Right atrium auricular region (tissue), 2 donors: ENCODE measurements at regions not wholly inside any gene's neighbourhood (a gene's known extent, or its start where the extent isn't known, plus 50 kb on each side); places are given as distances from the start of the nearest gene placed in this dataset.
"Not testable (repeated sequence)": the region's sequence is repeated elsewhere in the genome, so short reads cannot be mapped to it uniquely, and the experiment has no call there.

Experiments
- DNase-seq: peaks from one replicate; pipeline ENCODE4 v3.0.0-alpha.2; 2019; ENCODE audit warnings: low spot score
- H3K27ac ChIP-seq, 2 donors: fragments of 200-600 bp; sonication (generic); 1 replicate in 1 of 2; 2 replicates in 1 of 2; pipeline ENCODE4 v1.5.1; 2016 to 2019
- H3K27me3 ChIP-seq, 2 donors: fragments of 200-600 bp; sonication (generic); one replicate each; pipeline versions ENCODE4 v1.5.1 to v1.6.0; 2017 to 2019
- H3K36me3 ChIP-seq: fragments of 200-600 bp; sonication (generic); one replicate; pipeline ENCODE4 v1.5.1; 2016
- H3K4me1 ChIP-seq, 2 donors: fragments of 200-600 bp; sonication (generic); one replicate each; pipeline versions ENCODE4 v1.5.1 to v1.6.0; 2017 to 2019
- H3K4me3 ChIP-seq, 2 donors: fragments of 200-600 bp; sonication (generic); 1 replicate in 1 of 2; 2 replicates in 1 of 2; pipeline ENCODE4 v1.5.1; 2017 to 2019; ENCODE audit warnings: mild to moderate bottlenecking in 1 of 2, moderate library complexity in 1 of 2
- H3K9me3 ChIP-seq, 2 donors: fragments of 200-600 bp; sonication (generic); one replicate each; pipeline ENCODE4 v1.5.1; 2019
- CTCF ChIP-seq, 2 donors: fragments of 200-600 bp; sonication (generic); IDR thresholded peaks; one replicate each; pipeline ENCODE4 v1.5.1; 2019; ENCODE audit warnings: antibody characterized with exemption in 2 of 2

GRCh38 chr9:61628951-61629350 lies 439.1 kb downstream of the SPATA31A7 start:
- not testable (repeated sequence) for H3K4me1 ChIP-seq, H3K36me3 ChIP-seq, H3K4me3 ChIP-seq

GRCh38 chr9:61634192-61634591 lies 444.4 kb downstream of the SPATA31A7 start:
- H3K4me1 ChIP-seq, result no peaks in the 10 kb centered on the region
- no peak overlapping the region for H3K4me3 ChIP-seq
- H3K27ac ChIP-seq, result no peak overlapping the region
- no peak for TF ChIP-seq CTCF (IDR thresholded peaks at IDR 0.05)
- H3K36me3 ChIP-seq, result no peaks in the 10 kb centered on the region
- H3K27me3 ChIP-seq, result no peaks in the 10 kb centered on the region
- DNase-seq, result no peak
- no peaks in the 10 kb centered on the region for H3K9me3 ChIP-seq

More at GRCh38 chr9:61628951-61629350, 439.1 kb downstream of the SPATA31A7 start:
- not testable (repeated sequence) for H3K9me3 ChIP-seq, H3K27ac ChIP-seq, DNase-seq, H3K27me3 ChIP-seq

DNA sequence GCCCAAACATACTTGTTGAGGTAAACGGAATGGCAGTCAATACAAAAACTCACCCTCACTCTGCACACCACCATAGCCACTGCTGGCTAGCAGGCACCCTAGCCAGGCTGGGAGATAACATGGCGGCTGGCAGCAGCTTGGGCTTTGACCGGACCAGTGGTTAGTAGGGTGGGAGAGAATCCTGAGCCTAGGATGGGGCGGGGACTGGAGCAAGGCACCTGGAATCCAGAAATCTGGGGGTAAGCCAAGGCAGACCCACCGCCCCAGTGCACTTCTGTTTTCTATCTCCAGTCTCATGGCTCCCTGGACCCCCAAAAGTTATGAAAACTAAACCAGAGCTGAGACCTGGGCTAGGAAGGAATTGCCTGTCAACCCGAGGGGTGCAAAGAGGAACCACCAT lies 474.4 kb downstream of the SPATA31A7 start:
- H3K27me3 ChIP-seq, H3K9me3 ChIP-seq, H3K4me1 ChIP-seq, H3K36me3 ChIP-seq, H3K4me3 ChIP-seq, H3K27ac ChIP-seq: not testable (repeated sequence)
- DNase-seq, result peak; percentile 11

- peak; percentile 42 for DNase-seq
- H3K9me3 ChIP-seq, result no peaks in the 10 kb centered on the region
- no peaks in the 10 kb centered on the region for H3K36me3 ChIP-seq
- H3K4me1 ChIP-seq, result no peaks in the 10 kb centered on the region
- no peak overlapping the region for H3K27ac ChIP-seq
- no peak for TF ChIP-seq CTCF (IDR thresholded peaks at IDR 0.05)
- no peaks in the 10 kb centered on the region for H3K27me3 ChIP-seq
- H3K4me3 ChIP-seq, result no peak overlapping the region
These were observed 475.5 kb downstream of the SPATA31A7 start for GRCh38 chr9:61665330-61665751.

- H3K4me3 ChIP-seq, result no peak overlapping the region
- no peaks in the 10 kb centered on the region for H3K4me1 ChIP-seq
- H3K36me3 ChIP-seq, result no peaks in the 10 kb centered on the region
- peak; percentile 28 for DNase-seq
- no peak overlapping the region for H3K27ac ChIP-seq
- H3K27me3 ChIP-seq, result no peaks in the 10 kb centered on the region
- H3K9me3 ChIP-seq, result no peaks in the 10 kb centered on the region
- no peak for TF ChIP-seq CTCF (IDR thresholded peaks at IDR 0.05)
These were observed 476.0 kb downstream of the SPATA31A7 start for GRCh38 chr9:61665829-61666228.

- no peak for TF ChIP-seq CTCF (IDR thresholded peaks at IDR 0.05)
- Histone ChIP-seq H3K4me1 (no peaks in the 10 kb centered on the region), H3K36me3 (no peaks in the 10 kb centered on the region), H3K9me3 (no peaks in the 10 kb centered on the region), H3K4me3 (no peak overlapping the region), H3K27ac (no peak overlapping the region), H3K27me3 (no peaks in the 10 kb centered on the region)
- DNase-seq, result no peak
These were observed 476.5 kb downstream of the SPATA31A7 start for GRCh38 chr9:61666310-61666709.

DNA sequence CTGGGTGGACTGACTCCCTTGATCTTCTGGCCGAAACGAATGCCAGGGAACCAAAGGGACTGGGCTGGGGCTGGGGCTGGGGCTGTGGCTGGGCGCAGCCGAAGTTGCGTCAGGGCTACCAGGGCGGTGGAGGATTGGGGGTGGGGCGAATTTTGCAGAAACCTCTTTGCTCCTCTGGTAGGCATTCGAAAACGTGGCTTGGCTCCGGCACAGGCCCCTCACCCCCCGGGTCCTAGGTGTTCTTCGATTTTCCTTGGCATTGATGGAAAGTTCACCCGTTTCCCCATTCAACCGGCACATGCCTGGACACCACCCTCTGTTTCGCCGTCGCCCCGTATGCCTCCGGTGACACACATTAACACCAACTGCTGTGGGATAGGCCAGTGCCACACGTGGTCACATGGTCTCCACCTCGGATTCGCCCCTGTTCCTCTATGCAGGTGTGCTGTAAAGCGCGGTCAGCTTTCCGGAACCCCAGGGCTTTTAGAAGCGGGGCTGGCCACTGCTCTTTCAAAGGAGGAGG lies 477.1 kb downstream of the SPATA31A7 start:
- H3K9me3 ChIP-seq, result no peaks in the 10 kb centered on the region
- TF ChIP-seq CTCF (IDR thresholded peaks at IDR 0.05), result no peak
- peak; percentile 28 for DNase-seq
- no peak overlapping the region for H3K4me3 ChIP-seq
- H3K4me1 ChIP-seq, result no peaks in the 10 kb centered on the region
- H3K27ac ChIP-seq, result no peak overlapping the region
- H3K27me3 ChIP-seq, result no peaks in the 10 kb centered on the region
- no peaks in the 10 kb centered on the region for H3K36me3 ChIP-seq
